ENCODE measurements at regions not wholly inside any gene's neighbourhood (a gene's known extent, or its start where the extent isn't known, plus 50 kb on each side); places are given as distances from the start of the nearest gene placed in this dataset.
"Not testable (repeated sequence)": the region's sequence is repeated elsewhere in the genome, so short reads cannot be mapped to it uniquely, and the experiment has no call there.

DNA sequence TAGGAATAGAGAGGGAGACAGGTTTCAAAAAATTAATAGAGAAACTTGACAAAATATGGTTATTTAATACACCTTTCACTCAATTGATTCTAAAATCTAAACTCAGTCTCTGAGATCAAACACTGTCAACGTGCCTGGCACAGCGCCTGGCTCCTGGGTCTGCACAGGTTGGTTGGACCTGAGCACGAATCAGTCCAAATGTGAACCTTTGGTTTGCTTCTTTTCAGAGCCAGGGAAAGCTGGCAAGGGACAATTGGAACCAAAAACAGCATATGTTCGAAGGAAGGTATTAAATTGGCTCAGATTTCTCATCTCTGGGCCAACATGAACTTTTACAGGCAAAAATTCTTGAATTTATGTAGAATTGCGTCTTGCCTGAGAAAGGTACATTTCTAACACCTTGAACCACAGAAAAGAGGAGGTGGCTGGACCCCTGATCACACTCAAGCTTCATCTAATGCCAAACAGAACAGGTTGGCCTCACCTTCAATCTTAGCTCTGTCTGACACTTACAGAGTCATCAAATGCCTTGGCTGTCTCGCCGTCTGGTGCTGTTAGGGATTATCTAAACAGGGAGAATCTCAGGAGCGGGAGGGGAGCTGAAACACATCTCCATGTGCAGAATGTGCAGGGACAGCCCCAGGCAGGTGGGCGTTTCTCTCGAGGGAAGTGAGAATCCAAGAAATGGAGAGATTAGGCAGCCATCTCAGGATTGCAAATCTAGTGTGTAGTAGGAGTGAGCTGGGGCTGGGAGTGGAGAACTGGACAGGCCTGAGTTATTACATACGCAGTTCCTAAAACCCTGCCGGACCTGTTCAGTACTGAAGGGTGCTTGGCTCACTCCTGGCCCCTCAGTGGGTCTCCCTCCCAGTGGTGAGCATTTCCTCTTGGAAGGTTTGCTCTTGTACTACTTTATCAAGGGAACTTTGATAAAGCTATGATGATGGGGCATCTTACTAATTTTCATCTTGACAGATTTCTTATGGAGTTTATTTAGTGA, 442.2 kb upstream of the B3GAT1 start:
- no peak overlapping the region for H3K27ac Mint-ChIP-seq (ENCODE audit: low read depth, unreplicated experiment)
- H3K4me3 Mint-ChIP-seq (ENCODE audit: unreplicated experiment): no peak overlapping the region
- POLR2A ChIA-PET: no interaction called here
- no peaks in the 10 kb centered on the region for H3K4me1 Mint-ChIP-seq (ENCODE audit: insufficient read depth, unreplicated experiment)
- no peak for DNase-seq (ENCODE audit: unreplicated experiment)
- no peak for TF ChIP-seq CTCF (IDR thresholded peaks at IDR 0.05; ENCODE audit: unreplicated experiment)
- H3K36me3 Mint-ChIP-seq (ENCODE audit: insufficient read depth, unreplicated experiment): no peaks in the 10 kb centered on the region
- intact Hi-C loops (cut with micrococcal nuclease): no loop called here
- no peaks in the 10 kb centered on the region for H3K27me3 Mint-ChIP-seq (ENCODE audit: insufficient read depth, unreplicated experiment)
- CTCF ChIA-PET: no interaction called here
- BruUV-seq (replicated peaks): no TSS peak
- peaks cover 23% of the 10 kb centered on the region for H3K9me3 Mint-ChIP-seq (ENCODE audit: unreplicated experiment)

GRCh38 chr11:134851503-134852224, 439.6 kb upstream of the B3GAT1 start:
- peaks cover 23% of the 10 kb centered on the region for H3K9me3 Mint-ChIP-seq (ENCODE audit: unreplicated experiment)
- H3K4me3 Mint-ChIP-seq (ENCODE audit: unreplicated experiment); BruUV-seq (replicated peaks); H3K27me3 Mint-ChIP-seq (ENCODE audit: insufficient read depth, unreplicated experiment); H3K4me1 Mint-ChIP-seq (ENCODE audit: insufficient read depth, unreplicated experiment); intact Hi-C loops (cut with micrococcal nuclease); DNase-seq (ENCODE audit: unreplicated experiment); H3K27ac Mint-ChIP-seq (ENCODE audit: low read depth, unreplicated experiment); POLR2A ChIA-PET; H3K36me3 Mint-ChIP-seq (ENCODE audit: insufficient read depth, unreplicated experiment): not testable (repeated sequence)
- CTCF ChIA-PET: interaction anchor here (0.7 kb wide), 1 partner anchor 15 kb away, joined by 3 read pairs; no protein-coding TSS in a partner anchor

DNA sequence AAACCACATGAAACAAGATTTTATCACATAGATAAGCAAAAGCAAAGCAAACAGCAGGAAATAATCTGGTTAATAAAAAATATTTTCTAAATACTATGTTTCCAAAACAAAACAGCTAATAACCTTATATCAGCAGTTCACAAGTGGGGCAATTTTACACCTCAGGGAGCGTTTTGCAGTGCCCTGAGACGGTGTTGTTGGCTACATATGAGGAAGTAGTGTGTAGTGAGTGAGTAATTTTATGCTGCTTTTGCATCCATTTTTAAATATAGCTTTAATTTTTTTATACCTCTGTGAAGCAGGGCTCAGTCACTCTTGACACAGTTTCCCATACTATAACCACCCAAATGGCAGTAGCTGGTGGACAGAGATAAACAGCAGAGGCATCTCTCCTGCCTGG, 438.5 kb upstream of the B3GAT1 start:
- no peak for DNase-seq (ENCODE audit: unreplicated experiment)
- H3K4me3 Mint-ChIP-seq (ENCODE audit: unreplicated experiment): no peak overlapping the region
- H3K4me1 Mint-ChIP-seq (ENCODE audit: insufficient read depth, unreplicated experiment): no peaks in the 10 kb centered on the region
- intact Hi-C loops (cut with micrococcal nuclease): no loop called here
- peaks cover 20% of the 10 kb centered on the region for H3K9me3 Mint-ChIP-seq (ENCODE audit: unreplicated experiment)
- BruUV-seq (replicated peaks): no TSS peak
- no peaks in the 10 kb centered on the region for H3K36me3 Mint-ChIP-seq (ENCODE audit: insufficient read depth, unreplicated experiment)
- POLR2A ChIA-PET: no interaction called here
- H3K27ac Mint-ChIP-seq (ENCODE audit: low read depth, unreplicated experiment): no peak overlapping the region
- CTCF ChIA-PET: no interaction called here
- H3K27me3 Mint-ChIP-seq (ENCODE audit: insufficient read depth, unreplicated experiment): no peaks in the 10 kb centered on the region
- TF ChIP-seq CTCF (IDR thresholded peaks at IDR 0.05; ENCODE audit: unreplicated experiment): no peak

GRCh38 chr11:134849833-134850232, 437.8 kb upstream of the B3GAT1 start:
- ChIA-PET POLR2A (no interaction called here), CTCF (no interaction called here)
- H3K4me1 Mint-ChIP-seq (ENCODE audit: insufficient read depth, unreplicated experiment): no peaks in the 10 kb centered on the region
- TF ChIP-seq CTCF (IDR thresholded peaks at IDR 0.05; ENCODE audit: unreplicated experiment): no peak
- no peaks in the 10 kb centered on the region for H3K27me3 Mint-ChIP-seq (ENCODE audit: insufficient read depth, unreplicated experiment)
- BruUV-seq (replicated peaks): no TSS peak
- no peaks in the 10 kb centered on the region for H3K36me3 Mint-ChIP-seq (ENCODE audit: insufficient read depth, unreplicated experiment)
- intact Hi-C loops (cut with micrococcal nuclease): no loop called here
- peaks cover 20% of the 10 kb centered on the region for H3K9me3 Mint-ChIP-seq (ENCODE audit: unreplicated experiment)
- DNase-seq (ENCODE audit: unreplicated experiment): no peak
- no peak overlapping the region for H3K27ac Mint-ChIP-seq (ENCODE audit: low read depth, unreplicated experiment)
- no peak overlapping the region for H3K4me3 Mint-ChIP-seq (ENCODE audit: unreplicated experiment)

All from MCF 10A (cell line).